Natural killer cell (primary cell): ENCODE measurements at regions not wholly inside any gene's neighbourhood (a gene's known extent, or its start where the extent isn't known, plus 50 kb on each side); places are given as distances from the start of the nearest gene placed in this dataset.

Source experiments
- ATAC-seq, 3 donors: fragments of 150-1000 bp in 2 of 3; fragments of 200-7000 bp in 1 of 3; cut with Tn5 transposase; 1 replicate in 1 of 3; 2 replicates in 2 of 3; pipeline ENCODE4 v1.10.0; 2021; ENCODE audit warnings: mild to moderate bottlenecking in 2 of 3, moderate library complexity in 2 of 3
- DNase-seq, 2 donors: peaks; one replicate each; pipeline versions ENCODE4 v3.0.0 to v3.0.0-alpha.2; 2013 to 2021; ENCODE audit warnings: mixed read lengths in 1 of 2
- H3K27ac ChIP-seq: one replicate; pipeline ENCODE4 v1.5.1; 2013; ENCODE audit warnings: mild to moderate bottlenecking, low read length
- H3K27me3 ChIP-seq: one replicate; pipeline ENCODE4 v1.6.1; 2013; ENCODE audit warnings: low read length; ENCODE audit not compliant: control insufficient read depth, insufficient read depth
- H3K36me3 ChIP-seq: one replicate; pipeline ENCODE4 v1.6.1; 2013; ENCODE audit warnings: low read length; ENCODE audit not compliant: control insufficient read depth, insufficient read depth
- H3K4me1 ChIP-seq: one replicate; pipeline ENCODE4 v1.6.1; 2013; ENCODE audit warnings: low read length; ENCODE audit not compliant: control insufficient read depth, insufficient read depth
- H3K4me3 ChIP-seq: one replicate; pipeline ENCODE4 v1.5.1; 2013; ENCODE audit warnings: low read length
- H3K9me3 ChIP-seq: one replicate; pipeline ENCODE4 v1.6.1; 2013; ENCODE audit warnings: low read length; ENCODE audit not compliant: control insufficient read depth, insufficient read depth
- H3K27ac Mint-ChIP-seq, 2 donors: one replicate each; pipeline ENCODE4 v1.8.0; 2022; ENCODE audit warnings: mild to moderate bottlenecking in 2 of 2, mixed read lengths in 2 of 2, moderate library complexity in 1 of 2
- H3K27me3 Mint-ChIP-seq, 2 donors: one replicate each; pipeline ENCODE4 v1.8.0; 2022; ENCODE audit warnings: low read depth in 2 of 2, mixed read lengths in 2 of 2
- H3K36me3 Mint-ChIP-seq: one replicate; pipeline ENCODE4 v1.8.0; 2022; ENCODE audit warnings: mixed read lengths
- H3K4me1 Mint-ChIP-seq, 2 donors: one replicate each; pipeline ENCODE4 v1.8.0; 2022; ENCODE audit warnings: mixed read lengths in 2 of 2
- H3K4me3 Mint-ChIP-seq: one replicate; pipeline ENCODE4 v1.8.0; 2022; ENCODE audit warnings: mild to moderate bottlenecking, moderate library complexity, mixed read lengths
- H3K9me3 Mint-ChIP-seq, 2 donors: one replicate each; pipeline ENCODE4 v1.8.0; 2022; ENCODE audit warnings: mixed read lengths in 2 of 2
- WGBS: methylation state at CpG from one replicate; pipeline ENCODE4 v1.1.7; 2013; ENCODE audit warnings: missing lambda C conversion rate; ENCODE audit not compliant: insufficient coverage; 5-methylcytosine and 5-hydroxymethylcytosine counted together
- intact Hi-C: fragments of 100-400 bp; cut with micrococcal nuclease; formaldehyde crosslinking; loops from one replicate; pipeline ENCODE4 v1.14.2; 2022
- TF ChIP-seq, protein P1 (sequence below): fragments of 200-600 bp; IDR thresholded peaks from one replicate; pipeline ENCODE4 v1.8.0; 2022; ENCODE audit warnings: antibody characterized with exemption

DNA sequence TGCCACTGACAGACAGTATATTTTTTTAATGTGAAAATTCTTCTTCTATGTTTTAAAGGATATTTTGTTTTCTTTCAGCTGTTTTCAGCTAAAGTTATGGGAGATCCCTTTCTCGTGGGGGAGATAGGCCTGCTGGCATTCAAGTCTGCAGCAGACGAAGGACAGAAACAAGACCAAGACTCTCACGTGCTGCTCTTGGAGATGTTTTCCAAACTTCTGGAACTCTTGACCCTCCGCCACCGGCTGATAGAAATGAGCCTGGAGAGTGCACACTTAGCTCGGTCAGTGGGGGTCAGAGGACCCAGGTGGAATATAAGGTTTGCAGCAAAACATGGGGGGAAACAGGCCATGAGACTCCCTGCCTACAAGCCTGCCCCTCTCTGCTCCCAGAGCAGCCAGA is 120.5 kb downstream of the CD164 start:
- Histone ChIP-seq H3K36me3 (no peaks in the 10 kb centered on the region), H3K27me3 (no peaks in the 10 kb centered on the region), H3K27ac (no peak overlapping the region), H3K4me1 (no peaks in the 10 kb centered on the region), H3K4me3 (no peak overlapping the region), H3K9me3 (no peaks in the 10 kb centered on the region)
- no peak for DNase-seq
- H3K27me3 Mint-ChIP-seq = no peaks in the 10 kb centered on the region
- TF ChIP-seq, protein P1, sequence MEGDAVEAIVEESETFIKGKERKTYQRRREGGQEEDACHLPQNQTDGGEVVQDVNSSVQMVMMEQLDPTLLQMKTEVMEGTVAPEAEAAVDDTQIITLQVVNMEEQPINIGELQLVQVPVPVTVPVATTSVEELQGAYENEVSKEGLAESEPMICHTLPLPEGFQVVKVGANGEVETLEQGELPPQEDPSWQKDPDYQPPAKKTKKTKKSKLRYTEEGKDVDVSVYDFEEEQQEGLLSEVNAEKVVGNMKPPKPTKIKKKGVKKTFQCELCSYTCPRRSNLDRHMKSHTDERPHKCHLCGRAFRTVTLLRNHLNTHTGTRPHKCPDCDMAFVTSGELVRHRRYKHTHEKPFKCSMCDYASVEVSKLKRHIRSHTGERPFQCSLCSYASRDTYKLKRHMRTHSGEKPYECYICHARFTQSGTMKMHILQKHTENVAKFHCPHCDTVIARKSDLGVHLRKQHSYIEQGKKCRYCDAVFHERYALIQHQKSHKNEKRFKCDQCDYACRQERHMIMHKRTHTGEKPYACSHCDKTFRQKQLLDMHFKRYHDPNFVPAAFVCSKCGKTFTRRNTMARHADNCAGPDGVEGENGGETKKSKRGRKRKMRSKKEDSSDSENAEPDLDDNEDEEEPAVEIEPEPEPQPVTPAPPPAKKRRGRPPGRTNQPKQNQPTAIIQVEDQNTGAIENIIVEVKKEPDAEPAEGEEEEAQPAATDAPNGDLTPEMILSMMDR = no peak
- no peak overlapping the region for H3K4me3 Mint-ChIP-seq
- 92% methylated on average over 6 of the region's 6 CpGs for WGBS
- no peaks in the 10 kb centered on the region for H3K9me3 Mint-ChIP-seq
- no peak for ATAC-seq
- H3K27ac Mint-ChIP-seq = no peak overlapping the region
- intact Hi-C loops = no loop called here
- H3K36me3 Mint-ChIP-seq = no peaks in the 10 kb centered on the region
- no peaks in the 10 kb centered on the region for H3K4me1 Mint-ChIP-seq

DNA sequence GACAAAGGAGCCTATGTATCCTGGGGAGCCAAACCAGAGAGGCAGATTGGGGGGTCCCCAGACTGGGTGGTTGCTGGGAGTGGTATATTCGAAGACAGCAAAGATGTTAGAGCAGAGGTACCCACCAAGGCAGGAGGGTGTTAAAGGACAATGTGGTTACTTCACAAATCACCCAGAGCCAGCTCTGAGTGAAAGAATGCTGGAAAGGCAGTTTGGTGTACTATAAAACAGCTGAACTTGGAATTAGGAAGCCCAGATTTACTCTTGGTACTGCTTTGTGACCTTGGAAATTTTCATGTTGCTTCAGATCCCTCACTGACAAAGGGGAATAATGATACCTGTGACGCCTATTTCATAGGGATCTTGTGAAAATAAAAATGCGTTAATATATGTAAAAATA is 121.6 kb downstream of the CD164 start:
- no peak for ATAC-seq
- no peak overlapping the region for H3K27ac Mint-ChIP-seq

DNA sequence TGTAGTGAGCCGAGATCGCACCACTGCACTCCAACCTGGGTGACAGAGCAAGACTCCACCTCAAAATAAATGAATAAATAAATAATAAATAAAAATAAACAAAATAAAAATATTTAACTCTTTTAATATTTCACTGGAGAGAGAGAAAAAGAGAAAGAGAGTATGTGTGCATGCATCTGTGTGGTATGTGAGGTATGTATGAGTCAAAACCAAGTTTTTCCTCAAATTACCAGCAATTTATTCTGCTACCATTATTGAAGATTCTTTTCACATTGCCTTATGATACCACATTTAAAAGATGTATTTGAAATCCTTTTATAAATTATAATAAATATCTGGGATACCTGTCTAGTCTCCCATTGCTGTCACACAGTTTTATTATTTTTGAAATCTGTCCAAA is 122.1 kb downstream of the CD164 start:
- ATAC-seq (no peak), DNase-seq (no peak)
- WGBS = no CpG with 5 or more reads among the region's 2 CpGs
- no peaks in the 10 kb centered on the region for H3K36me3 ChIP-seq
- Mint-ChIP-seq H3K4me3 (no peak overlapping the region), H3K9me3 (no peaks in the 10 kb centered on the region), H3K4me1 (no peaks in the 10 kb centered on the region), H3K27ac (no peak overlapping the region), H3K36me3 (no peaks in the 10 kb centered on the region), H3K27me3 (no peaks in the 10 kb centered on the region)
- no peak overlapping the region for H3K4me3 ChIP-seq
- H3K27me3 ChIP-seq = no peaks in the 10 kb centered on the region
- no peak overlapping the region for H3K27ac ChIP-seq
- H3K4me1 ChIP-seq = no peaks in the 10 kb centered on the region
- intact Hi-C loops = no loop called here
- no peaks in the 10 kb centered on the region for H3K9me3 ChIP-seq
- TF ChIP-seq, protein P1 = no peak

More for the DNA sequence above, 121.6 kb downstream of the CD164 start:
- Mint-ChIP-seq H3K27me3 (no peaks in the 10 kb centered on the region), H3K4me3 (no peak overlapping the region), H3K4me1 (no peaks in the 10 kb centered on the region), H3K9me3 (no peaks in the 10 kb centered on the region), H3K36me3 (no peaks in the 10 kb centered on the region)
- no peaks in the 10 kb centered on the region for H3K27me3 ChIP-seq
- H3K9me3 ChIP-seq = no peaks in the 10 kb centered on the region
- no peak overlapping the region for H3K27ac ChIP-seq
- no peaks in the 10 kb centered on the region for H3K36me3 ChIP-seq
- no peaks in the 10 kb centered on the region for H3K4me1 ChIP-seq
- TF ChIP-seq, protein P1 = no peak
- no peak for DNase-seq
- WGBS = 90% methylated on average over 3 of the region's 3 CpGs
- no peak overlapping the region for H3K4me3 ChIP-seq
- intact Hi-C loops = no loop called here

DNA sequence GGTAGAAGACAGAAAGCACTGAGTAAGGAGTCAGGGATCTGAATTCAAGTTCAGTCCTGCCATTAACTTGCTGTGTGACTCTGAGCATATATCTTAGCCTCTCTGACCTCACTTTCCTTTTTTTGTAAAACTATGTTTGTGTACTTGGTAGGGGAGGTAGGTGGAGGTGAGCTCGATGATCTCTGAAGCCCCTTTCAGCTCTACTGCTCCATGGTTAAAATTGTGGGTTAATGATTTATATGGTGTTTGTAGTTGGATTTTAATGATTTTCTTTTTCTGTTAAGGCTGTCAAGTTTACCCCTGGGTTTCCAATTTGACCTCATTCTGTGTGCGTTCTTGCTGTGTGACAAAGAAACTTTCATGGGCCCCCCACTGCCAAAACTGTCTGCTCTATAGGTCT is 124.1 kb downstream of the CD164 start:
- no peak for DNase-seq
- Mint-ChIP-seq H3K9me3 (no peaks in the 10 kb centered on the region), H3K27ac (no peak overlapping the region), H3K36me3 (no peaks in the 10 kb centered on the region), H3K27me3 (no peaks in the 10 kb centered on the region), H3K4me1 (no peaks in the 10 kb centered on the region), H3K4me3 (no peak overlapping the region)
- Histone ChIP-seq H3K4me1 (no peaks in the 10 kb centered on the region), H3K4me3 (no peak overlapping the region), H3K27me3 (no peaks in the 10 kb centered on the region), H3K9me3 (no peaks in the 10 kb centered on the region), H3K27ac (no peak overlapping the region), H3K36me3 (no peaks in the 10 kb centered on the region)
- TF ChIP-seq, protein P1 = no peak
- no peak for ATAC-seq
- intact Hi-C loops = no loop called here
- 100% methylated on average over 2 of the region's 2 CpGs for WGBS
